DMS114 treated with DMSO at 0.1 percent for 48 hours (cell line): ENCODE measurements at regions not wholly inside any gene's neighbourhood (a gene's known extent, or its start where the extent isn't known, plus 50 kb on each side); places are given as distances from the start of the nearest gene placed in this dataset.

Experiments
- DNase-seq: peaks from one replicate; lab custom pipeline; 2025; ENCODE audit not compliant: unreplicated experiment; lab: John Stamatoyannopoulos, UW

DNA sequence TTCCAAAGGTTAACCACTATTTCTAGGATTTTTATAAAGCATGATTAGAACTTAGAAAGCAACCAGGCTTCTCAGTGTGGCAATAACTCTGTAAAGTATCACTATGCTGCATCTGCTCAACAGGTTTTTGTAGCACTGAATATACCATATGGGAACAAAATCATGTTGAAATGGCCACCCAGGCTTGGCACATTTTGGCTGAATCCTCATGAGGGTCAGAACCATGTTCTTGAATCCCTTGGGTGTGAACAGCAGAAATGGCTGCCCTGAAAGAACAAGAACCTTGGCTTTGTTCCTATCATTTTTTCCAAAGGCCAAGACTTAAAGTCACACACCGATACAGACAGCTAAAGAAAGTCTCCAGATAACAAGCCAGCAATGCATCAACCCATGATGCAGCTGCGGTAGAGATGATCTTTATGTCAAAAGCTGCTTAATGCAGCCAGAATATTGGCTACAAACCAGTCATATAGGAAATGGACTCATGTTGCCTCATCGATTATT lies 283.0 kb upstream of the NOX3 start:
- no peak for DNase-seq

DNA sequence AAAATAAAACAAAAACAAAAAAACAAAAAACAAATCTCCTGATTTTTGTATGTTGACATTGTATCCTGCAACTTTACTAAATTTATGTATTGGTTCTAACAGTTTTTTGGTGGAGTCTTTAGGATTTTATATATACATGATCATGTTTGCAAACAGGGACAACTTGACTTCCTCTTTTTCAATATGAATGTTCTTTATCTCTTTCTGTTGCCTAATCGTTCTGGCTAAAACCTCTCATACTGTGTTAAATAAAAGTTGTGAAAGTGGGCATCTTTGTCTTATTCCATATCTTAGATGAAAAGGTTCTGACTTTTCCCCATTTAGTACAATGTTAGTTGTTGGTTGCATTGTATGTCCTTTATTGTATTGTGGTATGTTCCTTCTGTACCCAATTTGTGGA lies 261.7 kb upstream of the NOX3 start:
- no peak for DNase-seq

DNA sequence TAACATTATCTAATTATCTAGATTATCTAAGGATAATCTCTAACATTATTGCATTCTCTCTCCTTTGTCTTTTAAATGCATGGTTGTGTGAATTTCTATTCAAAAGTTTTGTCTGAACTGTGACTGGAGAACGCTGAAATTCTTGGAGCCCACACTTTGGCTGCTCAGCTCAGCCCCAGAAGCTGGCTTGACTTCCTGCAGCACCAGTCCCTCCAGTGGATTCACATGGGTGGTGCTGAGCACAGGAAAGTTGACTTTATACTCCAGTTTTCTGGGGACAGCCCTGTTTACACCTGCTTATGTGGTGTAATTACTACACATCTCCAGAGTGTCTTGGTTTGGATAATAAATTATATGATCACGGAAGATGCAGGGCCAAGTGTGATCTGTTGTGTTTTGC lies 255.1 kb upstream of the NOX3 start:
- DNase-seq = no peak

DNA sequence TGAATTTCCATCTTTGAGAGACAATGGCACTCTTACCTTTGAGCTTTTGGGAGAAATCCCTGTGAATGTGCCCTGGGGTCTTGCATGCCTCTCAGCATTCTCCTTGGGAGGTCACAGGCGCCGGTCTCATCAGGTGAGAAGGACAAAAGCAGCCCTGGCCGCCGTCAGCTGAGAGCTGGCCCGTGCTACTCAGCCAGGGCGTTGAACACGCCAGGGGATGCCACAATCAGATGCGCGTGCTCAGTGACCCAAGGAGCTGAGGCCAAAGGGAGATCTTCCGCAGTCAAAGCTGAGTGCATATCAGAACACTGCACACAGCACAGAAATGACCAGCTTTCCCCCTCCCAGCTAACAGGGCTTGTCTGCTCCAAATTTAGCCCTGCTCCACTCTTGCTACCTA lies 253.6 kb upstream of the NOX3 start:
- DNase-seq = no peak

DNA sequence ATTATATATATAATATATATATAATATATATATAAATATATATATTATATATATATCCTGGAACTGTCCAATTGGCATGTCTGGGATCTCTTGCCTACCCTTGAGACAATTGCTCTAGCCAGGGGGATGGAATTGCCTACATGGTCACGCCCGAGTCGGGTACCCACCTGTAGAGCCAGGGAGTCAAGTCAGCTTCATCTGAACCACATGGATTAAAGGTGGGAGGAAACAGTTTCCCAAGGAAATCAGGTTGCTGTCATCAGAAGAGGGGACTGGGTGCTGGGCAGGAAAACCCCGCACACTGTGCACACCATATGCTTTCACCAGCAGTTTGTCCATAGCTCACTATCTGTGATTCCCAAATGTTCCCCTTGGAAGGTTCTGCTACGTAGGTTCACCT lies 252.5 kb upstream of the NOX3 start:
- no peak for DNase-seq

DNA sequence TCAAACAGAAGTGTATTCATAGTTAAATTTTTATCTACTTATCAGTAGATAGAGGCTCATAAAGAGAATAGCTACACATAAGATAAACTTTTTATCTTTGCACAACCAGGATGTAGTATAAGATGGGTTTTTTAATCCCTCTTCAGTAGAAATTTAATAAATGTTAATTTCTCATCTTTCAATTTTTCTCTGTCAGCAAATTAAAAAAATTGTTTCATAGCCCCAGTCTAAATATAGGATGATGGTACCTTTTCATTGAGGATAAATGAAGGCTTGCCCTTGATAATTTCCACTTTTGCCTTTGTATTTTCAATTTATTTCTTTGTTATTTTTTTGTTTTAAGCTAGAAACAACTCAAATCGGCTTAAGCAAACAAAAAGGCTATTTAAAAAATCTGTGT lies 251.2 kb upstream of the NOX3 start:
- DNase-seq = no peak

DNA sequence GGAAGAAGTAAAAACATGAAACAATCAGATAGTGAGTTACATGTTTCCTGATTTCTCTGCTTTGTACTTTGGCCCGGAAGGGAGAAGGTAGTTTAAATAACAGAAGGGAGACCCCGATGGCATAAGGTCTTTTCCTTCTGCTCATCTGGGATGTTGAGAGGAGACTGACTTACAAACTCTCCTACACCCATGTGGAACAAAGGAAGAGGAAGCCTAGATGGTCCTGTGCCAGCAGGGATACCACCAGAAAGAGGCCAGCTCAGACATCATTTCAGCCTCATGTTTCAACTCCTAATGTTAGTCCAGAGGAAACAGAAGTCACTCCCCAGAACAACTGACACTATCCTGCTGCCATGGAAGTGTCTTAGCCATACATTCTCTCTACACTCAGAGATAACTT lies 250.7 kb upstream of the NOX3 start:
- DNase-seq = no peak

DNA sequence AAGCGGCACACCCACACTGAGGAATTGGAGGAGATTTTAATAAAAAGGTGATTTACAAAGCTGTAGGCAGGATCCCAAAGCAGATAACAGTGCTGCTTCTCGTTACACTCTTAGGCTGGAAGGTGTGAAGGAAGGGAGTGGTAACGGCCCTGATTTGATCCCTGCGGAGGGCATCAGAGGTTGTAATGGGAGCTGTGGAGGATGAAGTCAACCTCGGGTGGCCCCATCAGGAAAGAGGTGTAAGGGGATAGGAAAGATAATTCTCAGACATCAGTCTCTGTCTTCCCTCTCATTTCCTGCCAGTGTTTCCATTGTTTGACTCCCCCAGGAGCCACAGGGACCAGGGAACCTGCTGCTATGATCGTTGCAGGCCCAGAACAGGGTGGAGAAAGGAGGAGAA lies 245.7 kb upstream of the NOX3 start:
- no peak for DNase-seq

DNA sequence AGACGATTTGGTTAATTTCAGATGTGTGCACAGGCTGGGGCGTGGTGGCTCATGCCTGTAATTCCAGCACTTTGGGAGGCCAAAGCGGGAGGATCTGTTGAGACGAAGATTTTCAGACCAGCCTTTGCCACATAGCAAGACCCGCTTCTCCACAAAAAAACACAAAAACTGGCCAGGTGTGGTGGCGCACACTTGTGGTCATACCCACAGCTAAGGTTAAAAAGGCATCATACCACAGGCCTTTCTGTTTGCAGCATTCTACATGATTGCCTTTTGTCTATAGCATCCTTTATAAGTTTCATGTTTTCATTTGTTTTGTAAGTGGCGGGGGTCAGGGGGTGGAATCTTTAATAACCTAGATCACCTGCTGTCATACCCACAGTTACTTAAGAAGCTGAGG lies 239.9 kb upstream of the NOX3 start:
- DNase-seq = no peak

DNA sequence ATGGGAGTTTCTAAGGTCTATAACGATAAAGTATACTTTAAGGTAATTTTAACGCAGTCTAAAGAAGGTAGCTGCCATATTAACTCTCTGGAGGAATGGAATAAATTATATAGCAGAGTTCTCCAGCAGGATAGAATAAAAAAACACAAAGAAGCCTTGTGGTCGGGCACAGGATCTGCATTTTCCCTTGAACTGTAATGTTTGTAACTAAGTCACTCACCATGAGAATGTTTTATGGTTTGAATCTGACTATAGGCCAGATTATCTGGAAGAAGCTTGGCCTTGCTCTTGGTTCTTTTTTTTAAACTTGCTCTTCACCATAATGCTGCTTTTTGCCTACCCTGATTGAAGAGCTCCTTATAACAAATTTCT lies 238.8 kb upstream of the NOX3 start:
- no peak for DNase-seq

DNA sequence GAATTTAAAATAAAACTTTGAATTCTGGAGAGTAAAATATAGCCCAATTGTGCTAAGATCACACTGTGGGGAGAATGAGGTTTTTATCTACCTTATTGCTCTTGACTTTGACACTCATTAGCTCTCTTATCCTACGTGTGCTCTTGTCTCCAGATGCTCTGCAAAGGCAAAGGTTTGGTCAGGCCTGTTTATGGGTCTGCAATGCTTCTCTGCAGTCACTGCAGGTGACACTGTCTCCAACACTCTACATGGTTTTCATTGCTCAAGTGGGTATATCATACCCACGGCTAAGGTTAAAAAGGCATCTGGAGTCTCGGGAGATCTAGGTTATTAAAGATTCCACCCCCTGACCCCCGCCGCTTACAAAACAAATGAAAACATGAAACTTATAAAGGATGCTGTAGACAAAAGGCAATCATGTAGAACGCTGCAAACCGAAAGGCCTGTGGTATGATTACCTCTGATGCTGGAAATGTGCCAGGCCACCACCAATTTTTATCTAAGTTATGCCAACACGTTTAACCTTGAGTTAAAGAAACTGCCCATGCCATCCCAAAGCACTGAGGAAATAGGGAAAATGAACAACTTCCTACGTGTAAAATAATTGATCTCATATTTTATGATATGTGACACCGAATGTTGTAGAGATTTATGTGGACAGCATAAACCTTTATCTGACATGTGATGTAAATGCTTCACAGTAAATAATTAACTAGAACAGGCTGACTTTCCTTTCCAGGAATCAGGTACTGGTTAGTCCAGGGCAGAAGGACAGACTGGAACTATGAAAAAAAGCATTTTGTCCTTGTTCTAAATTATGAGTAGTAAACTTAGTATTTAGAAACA lies 238.2 kb upstream of the NOX3 start:
- DNase-seq = no peak

DNA sequence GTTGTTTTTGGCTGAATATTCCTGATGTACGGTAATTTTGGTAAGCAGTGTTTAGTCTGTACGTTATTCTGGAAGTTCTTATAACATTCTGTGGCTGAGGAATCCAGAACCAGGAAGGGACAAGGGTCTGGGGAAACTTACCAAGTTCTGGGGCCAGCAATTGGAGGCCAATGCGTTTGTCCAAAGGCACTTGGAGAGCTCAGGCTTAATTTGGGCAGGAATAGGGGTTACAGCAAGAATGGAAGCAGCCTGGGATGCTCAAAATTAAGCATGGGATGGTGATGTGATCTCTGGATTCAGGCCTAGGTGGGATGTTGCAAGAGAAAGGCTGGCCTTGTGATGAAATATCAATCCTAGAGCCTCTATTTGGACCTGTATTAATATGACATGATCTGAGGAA lies 235.2 kb upstream of the NOX3 start:
- no peak for DNase-seq

DNA sequence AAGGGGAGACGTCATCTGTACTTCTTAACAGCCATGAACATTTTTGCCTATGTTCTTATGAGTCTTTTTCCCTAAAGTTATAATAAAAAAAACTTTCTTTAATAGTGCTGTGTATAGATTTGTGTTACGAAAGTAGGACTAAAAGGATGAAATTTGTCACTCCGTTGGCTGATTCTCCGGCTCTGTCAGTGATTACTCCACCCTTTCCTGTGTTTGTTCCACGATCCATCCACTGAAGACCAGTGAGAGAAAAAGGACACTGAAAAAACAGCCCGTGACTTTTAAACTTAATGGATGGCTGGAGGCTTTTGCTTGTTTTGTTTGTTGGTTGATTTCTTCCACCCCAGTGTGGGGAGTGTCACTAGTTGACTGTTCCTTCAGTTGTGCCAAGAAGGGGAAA lies 232.0 kb upstream of the NOX3 start:
- DNase-seq = no peak

DNA sequence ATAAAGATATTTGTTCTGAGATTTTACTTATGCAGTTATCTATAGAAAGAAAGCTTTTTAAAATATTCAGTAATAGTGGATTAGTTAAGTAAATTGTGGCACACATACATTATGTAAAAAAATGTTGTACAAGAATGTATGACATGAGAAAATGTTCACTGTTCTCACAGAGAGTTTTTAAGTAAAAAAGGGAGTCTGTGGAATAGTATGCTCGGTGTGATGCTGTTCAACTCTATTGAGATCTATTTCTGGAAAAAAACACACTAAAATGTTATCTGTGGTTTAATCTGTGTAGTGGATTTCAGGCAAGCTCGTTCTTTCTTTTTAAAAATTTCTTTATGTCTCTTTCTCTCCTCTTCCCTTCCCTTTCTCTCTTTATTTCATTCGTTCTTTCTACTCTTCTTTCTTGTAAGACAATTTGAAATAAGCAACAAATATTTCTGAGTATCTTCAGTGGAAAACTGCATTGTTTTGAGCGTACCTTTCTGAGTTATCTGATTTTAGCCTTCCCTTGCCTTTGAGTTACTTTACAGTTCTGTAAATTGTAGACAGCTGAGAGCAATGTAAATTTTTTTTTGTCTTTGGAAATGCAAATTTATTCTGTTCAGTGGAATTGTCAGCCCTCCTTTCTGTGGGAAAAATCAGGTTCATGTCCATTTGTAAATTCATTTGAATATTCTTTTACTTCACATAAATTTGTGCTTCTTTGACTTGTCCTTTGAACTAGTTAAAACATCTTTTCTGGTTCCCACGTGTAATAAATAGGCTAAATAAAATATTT lies 229.0 kb upstream of the NOX3 start:
- DNase-seq = no peak

DNA sequence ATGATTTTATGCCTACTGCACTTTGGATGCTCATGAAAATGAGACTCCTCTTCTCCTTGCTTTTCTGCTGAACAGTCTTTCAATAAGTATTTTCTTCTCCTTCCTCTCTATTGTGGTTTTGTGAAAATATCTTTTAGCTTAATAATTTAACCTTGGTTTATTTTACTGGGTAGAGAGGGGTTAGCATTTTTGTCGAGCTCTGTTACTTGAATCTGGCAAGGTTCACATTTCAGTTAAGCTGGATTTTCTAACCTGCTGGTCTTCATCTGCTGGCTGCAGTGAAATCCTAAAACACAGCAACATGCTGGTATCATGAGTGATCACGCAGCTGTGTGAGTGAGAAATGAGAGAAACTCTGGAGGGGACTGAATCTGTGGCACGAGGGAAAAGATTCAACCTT lies 222.7 kb upstream of the NOX3 start:
- no peak for DNase-seq

DNA sequence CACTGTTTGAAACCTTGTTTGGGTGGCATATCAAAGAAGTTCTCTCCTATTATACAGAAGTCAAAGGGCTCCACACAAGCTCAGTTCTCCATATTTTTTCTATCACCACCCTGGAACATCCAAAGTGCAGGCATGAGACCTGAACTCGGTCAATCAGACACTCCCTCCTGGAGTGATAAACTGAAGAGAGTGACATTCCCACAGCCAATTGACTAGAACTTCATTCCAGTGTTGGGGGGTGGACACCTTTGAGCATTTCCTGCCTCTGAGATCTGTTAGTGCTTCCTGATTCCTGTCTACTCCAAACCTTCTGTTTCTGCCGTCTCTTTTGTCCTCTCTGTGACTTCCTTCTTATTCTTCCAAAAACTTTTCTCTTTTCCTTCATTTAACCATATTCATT lies 220.7 kb upstream of the NOX3 start:
- DNase-seq = no peak

DNA sequence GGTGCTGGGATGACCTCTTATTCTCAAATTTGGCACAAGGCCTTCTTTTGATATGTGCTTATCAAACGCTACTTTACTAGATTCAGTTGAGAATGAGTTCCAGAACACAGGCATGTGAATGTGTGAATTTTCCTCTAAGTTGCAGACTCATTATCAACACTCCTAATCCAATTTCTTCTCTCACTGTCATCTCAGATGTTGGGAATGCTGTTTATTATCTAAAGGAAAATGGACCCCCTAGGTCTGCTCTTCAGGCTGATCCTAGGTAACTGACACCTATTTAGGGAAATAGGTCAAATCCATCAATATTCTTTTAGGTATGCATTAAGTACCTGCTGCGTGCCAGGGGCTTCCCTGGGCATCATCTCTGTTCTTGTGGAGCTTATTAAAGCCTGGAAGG lies 215.0 kb upstream of the NOX3 start:
- no peak for DNase-seq

DNA sequence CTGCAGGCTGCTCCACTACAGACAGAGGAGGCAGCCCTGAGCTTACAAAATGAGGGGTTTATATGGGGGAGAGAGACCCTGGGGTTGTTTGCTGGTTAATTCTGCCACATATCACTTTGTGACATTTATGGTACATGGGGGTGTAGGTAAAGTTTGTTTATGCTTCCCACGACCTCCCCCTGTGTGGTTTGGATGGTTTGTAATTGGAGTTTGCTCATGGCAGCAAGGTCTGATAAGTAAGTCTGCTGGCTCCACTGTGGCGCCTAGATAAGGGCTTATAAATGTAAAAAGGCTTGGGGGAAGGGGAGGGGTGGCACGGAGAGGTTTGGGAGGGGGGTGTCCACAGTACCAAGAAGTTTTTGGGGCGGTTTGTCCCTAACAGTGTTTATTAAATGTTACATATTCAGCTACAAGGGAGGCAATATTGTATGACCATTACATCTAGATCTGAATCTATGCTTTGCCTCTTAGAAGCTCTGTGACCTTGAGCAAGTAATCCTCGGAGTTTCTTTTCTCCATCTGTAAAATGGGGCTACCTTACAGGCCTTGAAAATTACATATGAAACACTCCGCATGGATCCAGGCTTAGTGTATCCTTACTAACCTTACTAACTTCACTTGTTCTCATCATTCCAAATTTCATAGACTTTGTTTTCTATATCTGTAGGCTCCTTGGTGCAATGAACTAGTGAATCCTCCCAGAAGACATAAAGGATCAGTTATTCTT lies 204.8 kb upstream of the NOX3 start:
- no peak for DNase-seq

DNA sequence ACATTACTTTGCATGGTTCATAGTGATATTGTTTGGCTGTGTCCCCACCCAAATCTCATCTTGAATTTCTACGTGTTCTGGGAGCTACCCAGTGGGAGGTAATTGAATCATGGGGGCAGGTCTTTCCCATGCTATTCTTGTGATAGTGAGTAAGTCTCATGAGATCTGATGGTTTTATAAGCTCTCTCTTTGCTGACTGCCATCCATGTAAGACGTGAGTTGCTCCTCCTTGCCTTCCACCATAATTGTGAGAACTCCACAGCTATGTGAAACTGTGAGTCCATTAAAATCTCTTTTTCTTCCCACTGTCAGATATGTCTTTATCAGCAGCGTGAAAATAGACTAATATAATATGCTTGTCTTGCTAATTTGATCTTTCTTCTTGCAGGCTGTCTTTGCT lies 200.4 kb upstream of the NOX3 start:
- DNase-seq = no peak

DNA sequence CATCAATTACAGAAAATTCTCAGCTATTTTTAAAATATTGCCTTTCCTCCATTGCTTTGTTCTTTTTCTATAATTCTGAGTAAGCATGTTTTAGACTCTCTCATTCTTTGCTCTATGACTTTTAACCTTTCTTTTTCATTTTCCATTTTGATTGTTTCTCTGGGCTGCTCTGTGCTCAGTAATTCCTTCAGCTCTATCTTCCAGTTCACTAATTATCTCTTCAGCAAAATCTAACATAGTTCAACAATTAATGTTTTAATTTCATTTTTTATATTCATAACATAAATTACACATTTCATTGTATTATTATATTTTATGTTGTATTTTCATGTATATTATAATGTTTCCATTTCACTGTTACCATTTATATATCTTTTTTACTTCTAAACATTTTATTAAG lies 198.8 kb upstream of the NOX3 start:
- no peak for DNase-seq

DNA sequence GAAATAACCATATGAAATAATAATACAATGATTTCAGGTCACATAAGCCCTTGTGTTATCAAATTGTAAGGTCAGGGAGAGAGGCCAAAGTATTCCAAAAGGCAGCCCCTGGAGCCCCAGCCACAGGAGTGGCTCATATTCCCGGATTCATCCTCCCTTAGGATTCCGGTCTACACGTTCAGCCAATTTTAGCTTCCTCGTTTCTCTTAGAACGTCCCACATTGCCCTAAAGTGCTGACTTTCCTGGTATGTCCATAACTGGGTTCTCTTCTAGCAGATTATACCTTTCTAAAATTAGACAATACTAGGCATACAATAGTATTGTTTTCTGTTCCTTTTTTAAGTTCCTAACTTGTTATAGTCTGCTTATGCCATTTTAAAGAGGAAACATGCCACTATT lies 192.7 kb upstream of the NOX3 start:
- no peak for DNase-seq

DNA sequence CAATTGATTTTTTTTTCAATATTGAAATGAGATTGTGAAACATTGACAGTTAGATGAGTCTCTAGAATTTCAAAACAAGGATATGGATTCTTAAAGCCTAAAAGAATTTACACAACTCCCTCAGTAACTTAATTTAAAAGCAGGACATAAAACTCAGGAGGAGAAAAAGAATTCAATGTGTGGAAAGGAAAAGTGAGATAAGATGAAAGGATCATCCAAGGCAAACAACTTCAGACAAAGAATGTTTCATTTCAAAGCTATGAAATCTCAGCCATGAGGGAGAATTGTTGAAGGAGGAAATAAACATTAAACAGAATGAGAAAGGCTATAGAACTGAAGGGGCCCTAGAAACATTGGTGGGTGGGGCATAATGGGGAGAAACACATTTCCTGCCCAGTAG lies 191.7 kb upstream of the NOX3 start:
- DNase-seq = no peak
